GM12892 (cell line): ENCODE measurements at regions not wholly inside any gene's neighbourhood (a gene's known extent, or its start where the extent isn't known, plus 50 kb on each side); places are given as distances from the start of the nearest gene placed in this dataset.

Experiments used
- DNase-seq: peaks from one replicate; pipeline ENCODE4 v3.0.0; 2011; ENCODE audit not compliant: insufficient read length
- FAIRE-seq: peaks from 2 replicates; lab custom pipeline; 2011; peaks lifted over from hg19 to GRCh38; lab: Jason Lieb, UNC
- POLR2A ChIP-seq: IDR thresholded peaks from 2 replicates; pipeline ENCODE4 v1.6.1; 2011; ENCODE audit warnings: low read depth, low read length, control low read depth
- POLR2AphosphoS5 ChIP-seq: IDR thresholded peaks from 2 replicates; pipeline ENCODE4 v1.6.1; 2011; ENCODE audit warnings: low read depth, low read length, control low read depth
- TAF1 ChIP-seq: IDR thresholded peaks from 2 replicates; pipeline ENCODE4 v1.6.1; 2011; ENCODE audit warnings: low read depth, mild to moderate bottlenecking, control low read depth, low read length, borderline replicate concordance

- no peak for DNase-seq
- TF ChIP-seq TAF1, result no peak
- TF ChIP-seq POLR2A, result no peak
- no peak for TF ChIP-seq POLR2AphosphoS5
- no peak for FAIRE-seq
Measured at GRCh38 chr18:40011201-40011600, 1943.8 kb upstream of the PIK3C3 start.

- DNase-seq (no peak), FAIRE-seq (no peak)
- TF ChIP-seq POLR2AphosphoS5, result no peak
- no peak for TF ChIP-seq POLR2A
- TF ChIP-seq TAF1, result no peak
Measured at GRCh38 chr18:40006634-40007033, 1948.4 kb upstream of the PIK3C3 start.

- no peak for FAIRE-seq
- no peak for TF ChIP-seq POLR2AphosphoS5
- TF ChIP-seq POLR2A, result no peak
- TF ChIP-seq TAF1, result no peak
- no peak for DNase-seq
Measured at GRCh38 chr18:40004246-40004645, 1950.8 kb upstream of the PIK3C3 start.

- no peak for TF ChIP-seq POLR2A
- no peak for TF ChIP-seq TAF1
- no peak for DNase-seq
- FAIRE-seq, result no peak
Measured at GRCh38 chr18:39998317-39998716, 1956.7 kb upstream of the PIK3C3 start.

GRCh38 chr18:39994498-39994897 is 1960.5 kb upstream of the PIK3C3 start:
- TF ChIP-seq POLR2AphosphoS5 (no peak), POLR2A (no peak), TAF1 (no peak)
- no peak for DNase-seq
- no peak for FAIRE-seq

- FAIRE-seq, result no peak
- no peak for TF ChIP-seq TAF1
- no peak for TF ChIP-seq POLR2AphosphoS5
- no peak for TF ChIP-seq POLR2A
Measured at GRCh38 chr18:39991696-39992265, 1963.3 kb upstream of the PIK3C3 start.

GRCh38 chr18:39990540-39990939 is 1964.5 kb upstream of the PIK3C3 start:
- DNase-seq (no peak), FAIRE-seq (no peak)
- TF ChIP-seq POLR2AphosphoS5, result no peak
- no peak for TF ChIP-seq TAF1
- TF ChIP-seq POLR2A, result no peak

More at GRCh38 chr18:39991696-39992265, 1963.3 kb upstream of the PIK3C3 start:
- DNase-seq, result no peak

GRCh38 chr18:39976771-39977170 is 1978.3 kb upstream of the PIK3C3 start:
- no peak for TF ChIP-seq TAF1
- no peak for TF ChIP-seq POLR2AphosphoS5
- TF ChIP-seq POLR2A, result no peak
- no peak for FAIRE-seq
- DNase-seq, result no peak

GRCh38 chr18:39972521-39972920 is 1982.5 kb upstream of the PIK3C3 start:
- no peak for TF ChIP-seq TAF1
- no peak for TF ChIP-seq POLR2AphosphoS5
- no peak for TF ChIP-seq POLR2A
- DNase-seq, result no peak
- FAIRE-seq, result no peak

GRCh38 chr18:39969803-39970494 is 1985.1 kb upstream of the PIK3C3 start:
- DNase-seq (no peak), FAIRE-seq (no peak)
- TF ChIP-seq TAF1 (no peak), POLR2AphosphoS5 (no peak), POLR2A (no peak)

- DNase-seq (no peak), FAIRE-seq (no peak)
- no peak for TF ChIP-seq TAF1
- no peak for TF ChIP-seq POLR2AphosphoS5
- TF ChIP-seq POLR2A, result no peak
Measured at GRCh38 chr18:39966275-39966674, 1988.8 kb upstream of the PIK3C3 start.

- TF ChIP-seq POLR2A (no peak), TAF1 (no peak), POLR2AphosphoS5 (no peak)
- no peak for FAIRE-seq
- DNase-seq, result no peak
Measured at GRCh38 chr18:39962546-39962945, 1992.5 kb upstream of the PIK3C3 start.

GRCh38 chr18:39960550-39960949 is 1994.5 kb upstream of the PIK3C3 start:
- no peak for FAIRE-seq
- DNase-seq, result no peak
- no peak for TF ChIP-seq TAF1
- TF ChIP-seq POLR2A, result no peak
- TF ChIP-seq POLR2AphosphoS5, result no peak
